GM18517 (cell line): ENCODE measurements at regions not wholly inside any gene's neighbourhood (a gene's known extent, or its start where the extent isn't known, plus 50 kb on each side); places are given as distances from the start of the nearest gene placed in this dataset.
"Not testable (repeated sequence)": the region's sequence is repeated elsewhere in the genome, so short reads cannot be mapped to it uniquely, and the experiment has no call there.

Source experiments
- ATAC-seq: cut with Tn5 transposase; IDR thresholded peaks from one replicate; pipeline ENCODE4 v1.9.1; 2021; ENCODE audit warnings: mild to moderate bottlenecking, moderate library complexity; ENCODE audit not compliant: unreplicated experiment

DNA sequence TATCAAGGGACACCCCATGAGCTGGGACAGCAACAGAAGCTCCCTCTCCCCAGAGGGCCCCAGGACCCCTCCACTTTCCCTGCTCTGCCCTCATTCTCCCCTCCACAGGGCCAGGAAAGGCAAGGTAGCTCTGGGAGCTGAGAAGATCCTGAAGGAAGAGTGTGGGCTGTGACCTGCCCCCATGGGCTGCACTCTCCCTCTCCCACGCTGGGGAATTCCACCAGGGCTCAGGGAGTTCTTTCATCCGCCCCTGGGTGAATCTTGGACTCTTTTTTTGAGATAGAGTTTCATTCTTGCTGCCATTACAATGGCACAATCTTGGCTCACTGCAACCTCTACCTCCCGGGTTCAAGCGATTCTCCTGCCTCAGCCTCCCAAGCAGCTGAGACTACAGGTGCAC lies 73.8 kb downstream of the C9orf50 start:
- ATAC-seq = no peak

- ATAC-seq = not testable (repeated sequence)
These were observed 75.0 kb downstream of the C9orf50 start for GRCh38 chr9:129545876-129546275.

GRCh38 chr9:129544761-129545160 lies 76.1 kb downstream of the C9orf50 start:
- ATAC-seq = no peak

- ATAC-seq = no peak
These were observed 78.2 kb downstream of the C9orf50 start for GRCh38 chr9:129542741-129543140.

DNA sequence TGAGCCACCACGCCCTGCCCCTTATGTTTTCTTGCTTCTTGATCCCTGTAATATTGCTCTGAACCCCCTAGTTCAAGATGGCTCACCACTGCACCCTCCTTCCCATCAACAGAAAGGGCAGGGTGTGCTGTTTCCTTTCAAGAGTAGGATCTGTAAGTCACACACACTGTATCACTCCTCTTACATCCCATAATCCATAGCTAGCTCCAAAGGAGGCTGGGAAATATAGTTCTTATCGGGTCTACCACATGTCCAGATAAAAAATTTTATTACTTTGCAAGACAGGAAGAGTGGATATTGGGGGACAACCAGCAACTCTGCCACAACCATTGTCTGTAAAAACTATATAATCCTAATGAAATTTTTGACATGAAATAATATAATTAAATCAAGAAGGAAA lies 79.6 kb downstream of the C9orf50 start:
- no peak for ATAC-seq

GRCh38 chr9:129539446-129539845 lies 81.5 kb downstream of the C9orf50 start:
- ATAC-seq = no peak

- ATAC-seq = not testable (repeated sequence)
These were observed 89.0 kb downstream of the C9orf50 start for GRCh38 chr9:129531860-129532402.

DNA sequence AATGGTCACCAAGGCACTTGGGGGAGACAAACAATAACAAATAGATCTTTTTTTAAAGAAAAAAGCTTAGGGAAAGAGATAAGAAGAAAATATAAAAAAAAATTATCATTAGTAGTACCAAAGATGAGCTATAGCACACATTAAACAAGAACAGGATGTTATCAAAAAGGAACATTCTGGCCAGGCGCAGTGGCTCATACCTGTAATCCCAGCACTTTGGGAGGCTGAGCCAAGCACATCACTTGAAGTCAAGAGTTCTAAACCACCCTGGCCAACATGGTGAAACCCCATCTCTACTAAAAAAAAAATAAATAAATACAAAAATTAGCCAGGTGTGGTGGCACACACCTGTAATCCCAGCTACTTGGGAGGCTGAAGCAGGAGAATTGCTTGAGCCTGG lies 92.9 kb downstream of the C9orf50 start:
- ATAC-seq = not testable (repeated sequence)

DNA sequence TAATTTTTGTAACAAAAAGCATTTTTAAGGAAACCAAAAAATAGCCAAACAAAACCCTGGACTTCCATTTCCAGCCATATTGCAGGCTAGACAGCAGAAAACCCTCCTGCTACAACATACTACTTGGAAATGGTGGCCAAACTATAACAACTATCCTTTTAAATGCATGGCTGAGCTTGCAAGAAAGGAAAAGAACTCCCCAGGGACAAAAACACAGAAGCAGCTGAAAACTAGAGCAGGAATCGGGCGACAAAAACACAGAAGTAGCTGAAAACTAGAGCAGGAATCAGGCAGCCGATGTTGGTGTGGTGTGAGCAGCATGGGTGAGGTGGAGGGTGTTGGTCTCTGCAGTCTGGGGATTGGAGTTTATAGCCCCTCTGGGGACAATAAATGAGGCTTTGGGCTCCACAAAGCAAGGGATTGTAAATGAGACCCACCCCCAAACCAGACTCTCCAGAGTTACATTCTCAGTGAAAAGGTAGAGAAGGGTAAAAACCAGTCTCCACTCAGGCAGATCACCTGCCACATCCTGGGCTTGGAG lies 95.2 kb downstream of the C9orf50 start:
- ATAC-seq = no peak

- no peak for ATAC-seq
These were observed 96.2 kb downstream of the C9orf50 start for GRCh38 chr9:129524582-129525270.

DNA sequence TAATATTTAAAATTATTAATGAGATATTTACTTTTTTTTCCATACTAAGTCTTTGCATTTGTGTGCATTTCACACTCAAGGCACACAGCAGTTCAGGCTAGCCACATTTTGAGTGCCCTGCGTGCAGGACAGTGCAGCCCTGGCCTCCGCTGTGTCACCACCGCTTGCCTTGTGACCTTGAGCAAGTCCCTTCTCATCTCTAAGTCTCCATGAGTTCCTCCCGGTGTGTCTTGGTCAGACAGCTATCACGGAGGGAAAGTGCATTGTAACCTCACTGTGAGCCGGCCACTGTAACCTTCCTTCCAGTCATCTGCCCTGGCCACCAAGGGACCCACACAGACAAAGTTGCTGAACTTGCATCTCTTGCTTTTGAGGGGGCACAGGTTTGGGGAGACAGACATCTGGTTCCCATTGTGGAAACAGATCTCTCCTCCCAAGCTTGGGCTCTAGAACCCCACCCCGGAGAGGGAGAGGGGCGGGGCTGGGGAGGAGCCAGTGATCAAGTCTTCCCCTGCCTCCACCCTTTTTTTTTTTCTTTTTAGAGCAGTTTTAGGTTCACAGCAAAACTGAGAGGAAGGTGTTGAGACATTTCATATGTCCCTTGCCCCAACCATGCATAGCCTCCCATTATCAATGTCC lies 96.8 kb downstream of the C9orf50 start:
- ATAC-seq = no peak

DNA sequence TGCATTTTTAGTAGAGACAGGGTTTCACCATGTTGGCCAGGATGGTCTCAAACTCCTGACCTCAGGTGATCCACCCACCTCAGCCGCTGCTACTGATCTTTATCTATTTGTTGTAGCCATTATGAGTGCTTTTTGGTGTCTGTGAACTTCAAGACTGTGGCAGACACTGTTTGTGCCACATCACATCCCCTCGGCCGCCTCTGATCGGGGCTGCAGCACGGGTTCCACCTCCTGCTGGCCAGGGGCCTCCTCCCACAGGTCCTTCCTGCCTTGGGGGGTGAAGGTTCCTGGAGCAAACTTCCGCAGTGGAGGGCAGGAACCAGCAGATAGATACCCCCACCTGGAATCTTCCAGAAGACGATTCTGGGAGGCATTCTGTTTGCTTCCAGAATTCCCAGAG lies 98.5 kb downstream of the C9orf50 start:
- no peak for ATAC-seq

DNA sequence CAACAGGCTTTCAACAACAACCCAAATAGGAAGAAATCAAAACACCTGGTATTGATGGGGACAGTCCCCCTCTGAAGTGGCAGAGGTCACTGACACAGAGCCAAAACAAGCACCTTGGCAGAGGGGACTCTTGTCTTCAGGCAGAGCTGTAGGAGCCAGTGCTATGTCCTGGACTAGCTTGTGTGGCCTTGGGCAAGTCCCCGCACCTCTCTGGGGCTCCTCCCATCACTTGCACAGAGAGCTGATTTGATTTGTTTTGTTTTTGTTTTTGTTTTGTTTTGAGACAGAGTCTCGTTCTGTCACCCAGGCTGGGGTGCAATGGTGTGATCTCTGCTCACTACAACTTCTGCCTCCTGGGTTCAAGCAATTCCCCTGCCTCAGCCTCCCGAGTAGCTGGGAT lies 100.8 kb downstream of the C9orf50 start:
- no peak for ATAC-seq

DNA sequence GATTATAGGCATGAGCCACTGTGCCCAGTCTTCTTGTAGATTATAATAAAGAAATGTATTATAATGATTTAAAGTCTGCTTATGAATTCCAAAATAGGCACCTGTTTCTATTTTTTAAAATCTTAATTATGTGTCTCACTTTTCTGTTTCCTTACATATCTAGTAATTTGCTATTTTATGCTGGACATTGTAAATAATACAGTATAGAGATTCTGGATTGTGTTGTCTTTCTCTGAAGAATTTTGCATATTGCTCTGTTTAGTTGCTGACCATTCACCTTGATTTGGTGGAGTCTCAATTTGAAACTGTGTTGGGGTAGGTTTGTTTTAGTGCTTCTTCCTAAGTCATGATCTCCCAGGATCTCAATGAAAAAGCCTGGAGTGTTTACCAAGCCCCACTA lies 102.8 kb downstream of the C9orf50 start:
- ATAC-seq = no peak

DNA sequence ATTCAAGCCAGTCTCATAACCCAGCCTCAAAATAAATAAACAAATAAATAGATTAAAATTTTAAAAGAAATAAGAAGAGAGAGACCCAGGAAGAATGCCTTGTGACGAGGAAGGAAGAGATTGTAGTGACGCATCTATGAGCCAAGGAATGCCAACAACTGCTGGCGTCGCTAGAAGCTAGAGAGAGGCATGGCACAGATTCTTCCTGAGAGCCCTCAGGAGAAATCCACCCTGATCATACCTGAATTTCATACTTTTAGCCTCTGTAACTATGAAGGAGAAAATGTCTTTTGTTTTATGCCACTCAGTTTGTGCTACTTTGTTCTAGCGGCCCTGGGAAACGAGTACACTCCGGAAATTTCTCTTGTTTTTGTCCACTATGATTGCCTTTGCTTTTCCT lies 103.9 kb downstream of the C9orf50 start:
- ATAC-seq = no peak

DNA sequence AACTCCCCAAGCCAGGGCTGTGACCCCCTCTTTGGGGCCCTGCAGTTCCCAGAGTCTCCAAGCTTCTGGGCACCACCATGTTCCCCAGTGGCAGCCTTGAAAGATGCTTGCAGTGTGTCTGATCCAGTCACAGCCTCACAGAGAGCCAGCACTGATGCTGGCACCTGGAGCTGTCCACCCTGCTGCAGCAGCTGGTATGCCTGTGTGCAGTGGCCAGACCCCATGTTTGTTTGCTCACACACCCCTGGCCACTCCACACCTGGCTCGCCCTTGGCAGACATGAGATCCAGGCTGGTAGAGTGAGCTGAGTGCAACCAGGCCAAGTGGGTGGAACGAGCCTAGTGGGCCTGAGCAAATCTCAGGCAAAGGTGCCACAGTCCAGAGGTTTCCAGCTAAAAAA lies 106.0 kb downstream of the C9orf50 start:
- ATAC-seq = no peak

- no peak for ATAC-seq
These were observed 106.4 kb downstream of the C9orf50 start for GRCh38 chr9:129514497-129514867.

DNA sequence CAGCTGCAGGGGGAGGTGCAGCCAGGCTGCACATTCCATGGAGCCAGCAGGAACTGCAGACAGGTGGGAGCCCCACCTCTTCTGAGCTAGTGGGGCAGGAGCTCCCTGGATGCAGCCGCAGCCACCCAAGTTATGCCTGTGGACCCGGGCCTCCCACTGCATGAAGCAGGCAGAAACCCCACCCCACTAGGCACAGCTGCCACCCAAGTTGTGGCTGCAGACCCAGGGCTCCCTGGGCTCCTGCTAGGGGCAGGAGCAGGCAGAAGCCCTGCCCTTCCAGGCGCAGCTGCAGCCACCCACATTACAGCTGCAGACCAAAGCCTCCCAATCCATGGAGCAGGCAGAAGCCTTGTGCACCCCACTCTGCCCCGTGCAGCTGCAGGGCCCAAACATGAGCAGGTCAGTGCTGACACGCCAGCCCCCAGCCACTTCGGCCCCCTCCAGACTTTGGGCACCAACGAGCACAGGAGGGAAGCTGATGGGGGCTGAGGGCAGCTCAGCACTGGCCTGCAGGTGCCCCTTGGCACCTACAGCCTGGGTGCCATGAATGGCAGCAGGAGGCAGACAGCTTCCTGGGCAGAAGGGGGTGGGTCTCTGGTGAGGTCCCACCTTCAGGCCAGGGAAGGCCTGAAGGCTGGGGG lies 106.9 kb downstream of the C9orf50 start:
- ATAC-seq = no peak

GRCh38 chr9:129513282-129513681 lies 107.6 kb downstream of the C9orf50 start:
- ATAC-seq = no peak

- no peak for ATAC-seq
These were observed 109.5 kb downstream of the C9orf50 start for GRCh38 chr9:129511285-129511900.

- ATAC-seq = no peak
These were observed 111.4 kb downstream of the C9orf50 start for GRCh38 chr9:129509533-129509928.
